Stomach (tissue), 4 donors: ENCODE measurements at regions not wholly inside any gene's neighbourhood (a gene's known extent, or its start where the extent isn't known, plus 50 kb on each side); places are given as distances from the start of the nearest gene placed in this dataset.

Experiments used
- CTCF ChIP-seq, 7 experiments: fragments of 450-650 bp in 4 of 7; fragments of 200-600 bp in 3 of 7; sonication (generic) in 3 of 7; IDR thresholded peaks; one replicate each; pipeline ENCODE4 v1.5.1; 2016 to 2019; ENCODE audit warnings: antibody characterized with exemption in 7 of 7, control low read depth in 2 of 7, mild to moderate bottlenecking in 1 of 7
- EP300 ChIP-seq: sonication (generic); formaldehyde crosslinking; IDR thresholded peaks from one replicate; pipeline ENCODE4 v1.6.1; 2017; ENCODE audit warnings: antibody characterized with exemption
- POLR2A ChIP-seq, 4 donors: fragments of 450-650 bp; IDR thresholded peaks; one replicate each; pipeline ENCODE4 v1.6.1; 2016; ENCODE audit warnings: antibody characterized with exemption in 4 of 4, control low read depth in 2 of 4, mild to moderate bottlenecking in 1 of 4, moderate library complexity in 1 of 4

DNA sequence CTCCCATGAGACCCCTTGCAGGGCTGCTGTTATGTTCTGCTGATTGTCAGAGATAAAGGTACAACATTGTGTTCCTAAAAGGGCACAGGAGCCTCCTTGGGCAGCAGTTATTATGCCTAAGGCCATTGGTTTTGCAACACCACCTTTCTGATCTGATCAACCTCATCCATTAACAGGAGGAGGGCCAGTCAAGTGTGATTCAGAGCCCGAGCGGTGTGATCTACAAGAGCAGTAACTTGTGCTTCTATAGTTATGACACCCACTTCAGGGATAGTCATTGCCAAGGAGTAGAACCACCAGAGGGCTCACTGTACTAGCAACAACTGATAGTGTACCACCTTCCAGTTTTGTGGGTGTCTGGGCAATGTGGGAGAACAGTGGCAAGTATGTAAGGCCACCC is 1457.9 kb upstream of the CADM2 start:
- no peak for TF ChIP-seq CTCF (IDR thresholded peaks at IDR 0.05)
- TF ChIP-seq EP300: no peak
- TF ChIP-seq POLR2A (IDR thresholded peaks at IDR 0.05): no peak
